Lung (tissue), 11 donors: ENCODE measurements at regions not wholly inside any gene's neighbourhood (a gene's known extent, or its start where the extent isn't known, plus 50 kb on each side); places are given as distances from the start of the nearest gene placed in this dataset.

ENCODE experiments used
- ATAC-seq: fragments of 200-7000 bp; cut with Tn5 transposase; one replicate; pipeline ENCODE4 v1.9.1; 2020; ENCODE audit warnings: moderate number of reproducible peaks; ENCODE audit not compliant: insufficient read depth, low FRiP score
- DNase-seq, 3 donors: peaks; one replicate each; pipeline ENCODE4 v3.0.0-alpha.2; 2013 to 2017
- H3K27ac ChIP-seq, 2 donors: one replicate each; pipeline ENCODE4 v1.5.1; 2013; ENCODE audit warnings: mild to moderate bottlenecking in 2 of 2, moderate library complexity in 2 of 2, control low read depth in 1 of 2, inconsistent platforms in 1 of 2, low read depth in 1 of 2, low read length in 1 of 2
- H3K27me3 ChIP-seq, 3 donors: one replicate each; pipeline ENCODE4 v1.5.1; 2013; ENCODE audit warnings: low read length in 2 of 3; ENCODE audit not compliant: control insufficient read depth in 3 of 3, insufficient read depth in 3 of 3
- H3K36me3 ChIP-seq, 4 donors: one replicate each; pipeline ENCODE4 v1.5.1; 2013; ENCODE audit warnings: low read length in 4 of 4, mild to moderate bottlenecking in 1 of 4, moderate library complexity in 1 of 4; ENCODE audit not compliant: control insufficient read depth in 4 of 4, insufficient read depth in 4 of 4
- H3K4me1 ChIP-seq, 5 donors: one replicate each; pipeline ENCODE4 v1.5.1; 2013; ENCODE audit warnings: low read length in 5 of 5, mild to moderate bottlenecking in 2 of 5, moderate library complexity in 1 of 5; ENCODE audit not compliant: control insufficient read depth in 5 of 5, insufficient read depth in 5 of 5
- H3K4me3 ChIP-seq: one replicate; pipeline ENCODE4 v1.5.1; 2013; ENCODE audit warnings: mild to moderate bottlenecking, control low read depth, moderate library complexity
- H3K9ac ChIP-seq, 2 donors: one replicate each; pipeline ENCODE4 v1.5.1; 2013; ENCODE audit warnings: low read length in 2 of 2, control low read depth in 1 of 2; ENCODE audit not compliant: insufficient read depth in 1 of 2
- H3K9me3 ChIP-seq, 4 donors: one replicate each; pipeline ENCODE4 v1.5.1; 2013; ENCODE audit warnings: low read length in 3 of 4, mild to moderate bottlenecking in 1 of 4, moderate library complexity in 1 of 4; ENCODE audit not compliant: control insufficient read depth in 4 of 4, insufficient read depth in 3 of 4
- WGBS, 2 donors: extraction: QIAGEN DNeasy Blood & Tissue Kit; methylation state at CpG; one replicate each; pipeline ENCODE4 v1.1.7; 2013; 5-methylcytosine and 5-hydroxymethylcytosine counted together
- TF ChIP-seq, protein P1 (sequence below): IDR thresholded peaks from 2 replicates; pipeline ENCODE4 v1.5.1; 2012; ENCODE audit warnings: mild to moderate bottlenecking; ENCODE audit errors: control extremely low read depth, extremely low read depth
- donor health status: control.
- donor health status: control.
- donor health status: Bipolar disorder and iron deficiency.
- donor health status: healthy.
- donor health status: DM: yes; HTN: yes; CAD: no.

DNA sequence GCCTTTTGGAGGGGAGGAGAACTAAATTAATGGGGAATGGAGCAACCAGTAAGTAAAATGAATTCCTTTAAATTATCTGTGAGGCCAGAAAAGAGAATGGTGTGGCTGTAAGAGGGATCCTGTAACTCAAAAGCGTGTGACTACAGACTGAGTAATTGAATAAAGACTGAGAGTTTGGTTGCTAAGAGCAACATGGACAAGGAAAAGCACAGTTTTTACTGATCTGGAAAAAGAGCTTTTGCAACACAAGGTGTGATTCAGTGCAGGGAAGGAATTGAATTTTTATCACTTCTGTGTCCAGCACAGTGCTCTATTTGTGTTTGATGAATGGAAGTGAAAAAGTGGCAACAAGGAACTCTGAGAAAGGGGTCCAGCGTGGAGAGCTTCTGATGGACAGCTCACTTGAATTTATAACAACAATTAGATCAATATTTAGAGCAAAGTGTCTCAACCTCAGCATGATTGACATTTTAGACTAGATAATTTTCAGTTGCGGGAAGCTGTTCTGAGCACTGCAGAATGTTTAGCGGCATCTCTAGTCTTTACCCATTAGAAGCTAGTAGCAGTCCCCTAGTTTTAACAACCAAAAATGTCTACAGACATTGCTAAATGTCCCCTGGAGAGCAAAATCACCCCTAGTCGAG lies 202.8 kb upstream of the BDNF start:
- H3K4me3 ChIP-seq = no peak overlapping the region
- DNase-seq (no peak), ATAC-seq (no peak)
- peaks cover 0 to 3% (median 0%) of the 10 kb centered on the region in 4 donors for H3K9me3 ChIP-seq
- H3K36me3 ChIP-seq = no peaks in the 10 kb centered on the region
- H3K27me3 ChIP-seq = no peaks in the 10 kb centered on the region
- TF ChIP-seq, protein P1, sequence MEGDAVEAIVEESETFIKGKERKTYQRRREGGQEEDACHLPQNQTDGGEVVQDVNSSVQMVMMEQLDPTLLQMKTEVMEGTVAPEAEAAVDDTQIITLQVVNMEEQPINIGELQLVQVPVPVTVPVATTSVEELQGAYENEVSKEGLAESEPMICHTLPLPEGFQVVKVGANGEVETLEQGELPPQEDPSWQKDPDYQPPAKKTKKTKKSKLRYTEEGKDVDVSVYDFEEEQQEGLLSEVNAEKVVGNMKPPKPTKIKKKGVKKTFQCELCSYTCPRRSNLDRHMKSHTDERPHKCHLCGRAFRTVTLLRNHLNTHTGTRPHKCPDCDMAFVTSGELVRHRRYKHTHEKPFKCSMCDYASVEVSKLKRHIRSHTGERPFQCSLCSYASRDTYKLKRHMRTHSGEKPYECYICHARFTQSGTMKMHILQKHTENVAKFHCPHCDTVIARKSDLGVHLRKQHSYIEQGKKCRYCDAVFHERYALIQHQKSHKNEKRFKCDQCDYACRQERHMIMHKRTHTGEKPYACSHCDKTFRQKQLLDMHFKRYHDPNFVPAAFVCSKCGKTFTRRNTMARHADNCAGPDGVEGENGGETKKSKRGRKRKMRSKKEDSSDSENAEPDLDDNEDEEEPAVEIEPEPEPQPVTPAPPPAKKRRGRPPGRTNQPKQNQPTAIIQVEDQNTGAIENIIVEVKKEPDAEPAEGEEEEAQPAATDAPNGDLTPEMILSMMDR = no peak
- no peak overlapping the region for H3K27ac ChIP-seq
- 85 to 87% methylated on average over 5 of the region's 5 CpGs for WGBS, 2 donors
- no peaks in the 10 kb centered on the region for H3K4me1 ChIP-seq
- no peak overlapping the region for H3K9ac ChIP-seq

DNA sequence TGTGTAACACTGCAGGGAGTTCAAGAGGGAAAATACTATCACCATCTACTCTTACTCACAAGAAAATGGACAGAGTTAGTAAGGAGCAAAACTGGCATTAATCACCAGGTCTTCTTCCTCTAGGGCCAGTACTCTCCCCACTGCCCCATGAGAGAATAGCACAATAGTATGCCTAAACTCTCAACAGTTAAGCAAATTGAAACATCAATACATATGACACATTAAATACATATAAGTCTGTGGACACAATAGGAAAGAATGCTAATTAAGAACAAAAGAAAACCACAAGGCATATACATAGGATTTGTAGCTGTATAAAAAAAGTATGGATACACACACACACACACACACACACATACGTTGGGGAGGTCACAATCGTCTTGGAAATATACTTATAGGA lies 197.9 kb upstream of the BDNF start:
- H3K4me3 ChIP-seq = no peak overlapping the region
- H3K9ac ChIP-seq = no peak overlapping the region
- H3K36me3 ChIP-seq = no peaks in the 10 kb centered on the region
- no peak overlapping the region for H3K27ac ChIP-seq
- TF ChIP-seq, protein P1 = no peak
- no peak for DNase-seq
- no peaks in the 10 kb centered on the region for H3K27me3 ChIP-seq
- WGBS, 2 donors = 71 to 86% methylated on average over 2 of the region's 2 CpGs
- no peaks in the 10 kb centered on the region for H3K4me1 ChIP-seq
- peaks cover 0 to 3% (median 0%) of the 10 kb centered on the region in 4 donors for H3K9me3 ChIP-seq
- ATAC-seq = no peak

DNA sequence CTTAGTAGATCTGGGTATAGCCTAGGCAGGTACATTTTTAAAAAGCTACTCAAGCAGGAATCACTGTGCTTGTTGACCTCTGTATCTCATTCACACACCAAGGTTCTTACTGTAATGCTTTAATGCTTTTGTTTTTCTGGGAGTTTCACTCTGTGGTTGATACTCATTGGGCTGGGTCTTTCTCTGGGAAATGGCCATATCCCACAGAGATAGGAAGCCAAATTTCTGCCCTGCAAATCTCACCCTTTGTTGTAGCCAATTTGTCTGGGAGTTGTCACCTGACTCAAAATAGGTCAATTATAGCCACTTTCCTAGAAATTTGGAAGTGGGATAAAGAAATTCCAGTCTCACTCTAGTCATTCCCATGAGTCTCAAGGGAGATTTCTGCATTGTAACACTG lies 195.8 kb upstream of the BDNF start:
- ATAC-seq = no peak
- no peaks in the 10 kb centered on the region for H3K36me3 ChIP-seq
- H3K9me3 ChIP-seq = peaks cover 0 to 2% (median 0%) of the 10 kb centered on the region in 4 donors
- TF ChIP-seq, protein P1 = no peak
- no peaks in the 10 kb centered on the region for H3K4me1 ChIP-seq
- no peak overlapping the region for H3K27ac ChIP-seq
- H3K9ac ChIP-seq = no peak overlapping the region
- DNase-seq = no peak
- H3K27me3 ChIP-seq = no peaks in the 10 kb centered on the region
- no peak overlapping the region for H3K4me3 ChIP-seq

DNA sequence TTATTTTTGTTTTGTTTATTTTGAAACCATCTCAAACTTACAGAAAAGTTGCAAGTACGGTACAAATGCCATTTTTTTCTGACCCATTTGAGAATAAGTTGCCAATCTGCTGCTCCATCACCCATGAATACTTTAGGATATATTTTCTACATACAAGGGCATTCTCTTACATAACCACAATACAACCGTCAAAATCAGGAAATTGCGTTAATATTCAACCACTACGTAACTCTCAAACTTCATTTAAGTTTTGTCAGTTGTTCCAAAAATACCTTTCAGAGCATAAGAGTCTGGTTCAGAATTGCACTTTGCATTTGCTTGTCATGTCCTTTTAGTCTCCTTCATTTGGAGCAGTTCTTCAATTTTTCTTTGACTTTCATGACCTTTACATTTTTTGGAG lies 194.3 kb upstream of the BDNF start:
- 34 to 48% methylated on average over 4 of the region's 4 CpGs for WGBS, 2 donors
- no peak overlapping the region for H3K9ac ChIP-seq

More for the DNA sequence above, 194.3 kb upstream of the BDNF start:
- ATAC-seq = no peak
- TF ChIP-seq, protein P1 = no peak
- Histone ChIP-seq H3K27ac (no peak overlapping the region), H3K9me3 (peaks cover 0 to 2% (median 0%) of the 10 kb centered on the region in 4 donors), H3K4me1 (no peaks in the 10 kb centered on the region), H3K4me3 (no peak overlapping the region), H3K27me3 (no peaks in the 10 kb centered on the region), H3K36me3 (no peaks in the 10 kb centered on the region)
- no peak for DNase-seq
